ENCODE measurements at regions not wholly inside any gene's neighbourhood (a gene's known extent, or its start where the extent isn't known, plus 50 kb on each side); places are given as distances from the start of the nearest gene placed in this dataset.
"Not testable (repeated sequence)": the region's sequence is repeated elsewhere in the genome, so short reads cannot be mapped to it uniquely, and the experiment has no call there.

GRCh38 chr7:359226-359765 lies 69.3 kb downstream of the FOXL3 start:
- ChIA-PET CTCF (interaction anchor here (0.6 kb wide), 1 partner anchor 26 kb away, joined by 4 read pairs; no protein-coding TSS in a partner anchor), POLR2A (no interaction called here)
- H3K36me3 Mint-ChIP-seq (ENCODE audit: insufficient read depth, unreplicated experiment) = peaks cover 6% of the 10 kb centered on the region
- TF ChIP-seq, protein P1, sequence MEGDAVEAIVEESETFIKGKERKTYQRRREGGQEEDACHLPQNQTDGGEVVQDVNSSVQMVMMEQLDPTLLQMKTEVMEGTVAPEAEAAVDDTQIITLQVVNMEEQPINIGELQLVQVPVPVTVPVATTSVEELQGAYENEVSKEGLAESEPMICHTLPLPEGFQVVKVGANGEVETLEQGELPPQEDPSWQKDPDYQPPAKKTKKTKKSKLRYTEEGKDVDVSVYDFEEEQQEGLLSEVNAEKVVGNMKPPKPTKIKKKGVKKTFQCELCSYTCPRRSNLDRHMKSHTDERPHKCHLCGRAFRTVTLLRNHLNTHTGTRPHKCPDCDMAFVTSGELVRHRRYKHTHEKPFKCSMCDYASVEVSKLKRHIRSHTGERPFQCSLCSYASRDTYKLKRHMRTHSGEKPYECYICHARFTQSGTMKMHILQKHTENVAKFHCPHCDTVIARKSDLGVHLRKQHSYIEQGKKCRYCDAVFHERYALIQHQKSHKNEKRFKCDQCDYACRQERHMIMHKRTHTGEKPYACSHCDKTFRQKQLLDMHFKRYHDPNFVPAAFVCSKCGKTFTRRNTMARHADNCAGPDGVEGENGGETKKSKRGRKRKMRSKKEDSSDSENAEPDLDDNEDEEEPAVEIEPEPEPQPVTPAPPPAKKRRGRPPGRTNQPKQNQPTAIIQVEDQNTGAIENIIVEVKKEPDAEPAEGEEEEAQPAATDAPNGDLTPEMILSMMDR (IDR thresholded peaks at IDR 0.05; ENCODE audit: insufficient read depth in 1 of 2, low read depth in 1 of 2, low read length in 1 of 2, severe bottlenecking in 1 of 2, unreplicated experiment in 1 of 2) = no peak
- no peaks in the 10 kb centered on the region for H3K27me3 Mint-ChIP-seq (ENCODE audit: insufficient read depth, unreplicated experiment)
- H3K27ac Mint-ChIP-seq (ENCODE audit: unreplicated experiment) = no peak overlapping the region
- H3K4me1 Mint-ChIP-seq (ENCODE audit: low read depth, unreplicated experiment) = no peaks in the 10 kb centered on the region
- Histone ChIP-seq H3K27me3 (replicated peaks; ENCODE audit: control insufficient read depth, insufficient read depth, low read length) (no peaks in the 10 kb centered on the region), H3K9me3 (no peaks in the 10 kb centered on the region), H3K36me3 (ENCODE audit: control insufficient read depth, insufficient read depth, low read length) (no peaks in the 10 kb centered on the region), H3K4me3 (ENCODE audit: low read depth, low read length) (no peak overlapping the region), H3K4me1 (0 out of 2 replicates have a peak, but pooled peaks cover 5% of the 10 kb centered on the region)
- H3K9me3 Mint-ChIP-seq (ENCODE audit: unreplicated experiment) = no peaks in the 10 kb centered on the region
- intact Hi-C loops (cut with micrococcal nuclease; ENCODE audit: unreplicated experiment) = no loop called here
- no peak overlapping the region for H3K4me3 Mint-ChIP-seq (ENCODE audit: unreplicated experiment)
- BruUV-seq (replicated peaks) = no TSS peak
- no peak for DNase-seq

GRCh38 chr7:359766-360361 lies 69.9 kb downstream of the FOXL3 start:
- ChIA-PET POLR2A (no interaction called here), CTCF (interaction anchor here (0.6 kb wide), 1 partner anchor 27 kb away, joined by 4 read pairs; no protein-coding TSS in a partner anchor)
- Histone ChIP-seq H3K4me1 (0 out of 2 replicates have a peak, but pooled peaks cover 5% of the 10 kb centered on the region), H3K4me3 (ENCODE audit: low read depth, low read length) (no peak overlapping the region), H3K36me3 (ENCODE audit: control insufficient read depth, insufficient read depth, low read length) (no peaks in the 10 kb centered on the region), H3K9me3 (no peaks in the 10 kb centered on the region), H3K27me3 (replicated peaks; ENCODE audit: control insufficient read depth, insufficient read depth, low read length) (no peaks in the 10 kb centered on the region)
- intact Hi-C loops (cut with micrococcal nuclease; ENCODE audit: unreplicated experiment) = no loop called here
- H3K27me3 Mint-ChIP-seq (ENCODE audit: insufficient read depth, unreplicated experiment) = no peaks in the 10 kb centered on the region
- H3K4me3 Mint-ChIP-seq (ENCODE audit: unreplicated experiment) = no peak overlapping the region
- no peaks in the 10 kb centered on the region for H3K9me3 Mint-ChIP-seq (ENCODE audit: unreplicated experiment)
- H3K27ac Mint-ChIP-seq (ENCODE audit: unreplicated experiment) = no peak overlapping the region
- TF ChIP-seq, protein P1 (IDR thresholded peaks at IDR 0.05; ENCODE audit: insufficient read depth in 1 of 2, low read depth in 1 of 2, low read length in 1 of 2, severe bottlenecking in 1 of 2, unreplicated experiment in 1 of 2) = no peak
- no peaks in the 10 kb centered on the region for H3K4me1 Mint-ChIP-seq (ENCODE audit: low read depth, unreplicated experiment)
- no TSS peak for BruUV-seq (replicated peaks)
- peaks cover 6% of the 10 kb centered on the region for H3K36me3 Mint-ChIP-seq (ENCODE audit: insufficient read depth, unreplicated experiment)
- DNase-seq = no peak

GRCh38 chr7:360454-361100 lies 70.6 kb downstream of the FOXL3 start:
- no peak for DNase-seq
- Mint-ChIP-seq H3K36me3 (ENCODE audit: insufficient read depth, unreplicated experiment) (peaks cover 6% of the 10 kb centered on the region), H3K4me3 (ENCODE audit: unreplicated experiment) (no peak overlapping the region), H3K27me3 (ENCODE audit: insufficient read depth, unreplicated experiment) (no peaks in the 10 kb centered on the region), H3K27ac (ENCODE audit: unreplicated experiment) (no peak overlapping the region), H3K4me1 (ENCODE audit: low read depth, unreplicated experiment) (peaks cover 3% of the 10 kb centered on the region), H3K9me3 (ENCODE audit: unreplicated experiment) (no peaks in the 10 kb centered on the region)
- ChIA-PET POLR2A (no interaction called here), CTCF (no interaction called here)
- TF ChIP-seq, protein P1 (IDR thresholded peaks at IDR 0.05; ENCODE audit: insufficient read depth in 1 of 2, low read depth in 1 of 2, low read length in 1 of 2, severe bottlenecking in 1 of 2, unreplicated experiment in 1 of 2) = no peak
- Histone ChIP-seq H3K4me3 (ENCODE audit: low read depth, low read length) (no peak overlapping the region), H3K27me3 (replicated peaks; ENCODE audit: control insufficient read depth, insufficient read depth, low read length) (no peaks in the 10 kb centered on the region), H3K36me3 (ENCODE audit: control insufficient read depth, insufficient read depth, low read length) (no peaks in the 10 kb centered on the region), H3K4me1 (0 out of 2 replicates have a peak, but pooled peaks cover 5% of the 10 kb centered on the region), H3K9me3 (no peaks in the 10 kb centered on the region)
- intact Hi-C loops (cut with micrococcal nuclease; ENCODE audit: unreplicated experiment) = no loop called here
- BruUV-seq (replicated peaks) = no TSS peak

DNA sequence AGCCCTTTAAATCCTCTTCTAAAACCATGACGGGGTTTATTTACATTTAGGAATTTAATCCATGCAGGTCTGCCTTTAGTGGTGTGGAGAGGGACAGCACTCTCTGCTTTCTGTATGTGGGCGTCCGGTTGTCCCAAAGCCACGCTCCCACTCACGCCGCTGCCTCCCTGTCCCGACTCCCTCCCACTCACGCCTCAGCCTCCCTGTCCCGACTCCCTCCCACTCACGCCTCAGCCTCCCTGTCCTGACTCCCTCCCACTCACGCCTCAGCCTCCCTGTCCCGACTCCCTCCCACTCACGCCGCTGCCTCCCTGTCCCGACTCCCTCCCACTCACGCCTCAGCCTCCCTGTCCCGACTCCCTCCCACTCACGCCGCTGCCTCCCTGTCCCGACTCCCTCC lies 71.2 kb downstream of the FOXL3 start:
- BruUV-seq (replicated peaks); H3K27me3 ChIP-seq (replicated peaks; ENCODE audit: control insufficient read depth, insufficient read depth, low read length); CTCF ChIA-PET; H3K36me3 Mint-ChIP-seq (ENCODE audit: insufficient read depth, unreplicated experiment); POLR2A ChIA-PET; DNase-seq; H3K27ac Mint-ChIP-seq (ENCODE audit: unreplicated experiment); H3K9me3 ChIP-seq; intact Hi-C loops (cut with micrococcal nuclease; ENCODE audit: unreplicated experiment); H3K9me3 Mint-ChIP-seq (ENCODE audit: unreplicated experiment); H3K4me3 Mint-ChIP-seq (ENCODE audit: unreplicated experiment); H3K4me1 ChIP-seq; H3K36me3 ChIP-seq (ENCODE audit: control insufficient read depth, insufficient read depth, low read length); H3K27me3 Mint-ChIP-seq (ENCODE audit: insufficient read depth, unreplicated experiment); H3K4me1 Mint-ChIP-seq (ENCODE audit: low read depth, unreplicated experiment); H3K4me3 ChIP-seq (ENCODE audit: low read depth, low read length): not testable (repeated sequence)
